ENCODE measurements at regions not wholly inside any gene's neighbourhood (a gene's known extent, or its start where the extent isn't known, plus 50 kb on each side); places are given as distances from the start of the nearest gene placed in this dataset.

DNA sequence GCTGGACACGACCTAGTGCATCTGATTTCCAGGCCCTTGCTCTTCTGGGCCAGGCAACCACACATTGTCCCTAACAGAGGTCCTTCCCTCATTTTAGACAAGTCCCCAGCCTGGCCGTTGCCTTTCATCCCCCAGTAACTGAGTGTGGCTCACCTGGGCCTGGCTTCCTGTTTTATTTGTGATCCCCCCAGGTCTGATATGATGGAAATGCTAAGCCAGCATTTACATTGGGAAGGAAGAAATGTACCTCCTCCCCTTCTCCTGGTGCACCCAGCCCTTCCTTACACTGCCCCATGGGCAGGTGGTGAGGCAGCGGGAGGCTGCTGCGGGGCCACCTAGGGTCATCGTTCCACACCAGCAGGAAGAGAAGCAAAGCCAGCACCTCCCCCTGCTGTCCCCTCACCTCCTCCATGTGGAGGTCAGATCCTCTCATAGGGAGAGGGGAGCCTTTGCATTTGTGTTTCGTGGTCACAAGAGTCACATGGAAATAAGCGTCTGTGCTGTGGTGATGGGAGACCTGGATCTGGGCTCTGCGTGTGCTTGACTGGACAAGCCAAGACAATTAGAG, 108.8 kb downstream of the GLRX3 start:
- no peak overlapping the region for H3K4me3 ChIP-seq
- ATAC-seq (replicated peaks in 6 of 8) = no peak
- WGBS, 10 experiments = 0 to 100% (median 37%) methylated on average over 1 to 5 of the region's 8 CpGs; no CpG with 5 or more reads in 1 of the 10 experiments
- no peak overlapping the region for H3K27ac ChIP-seq
- in situ Hi-C loops (cut with MboI; ENCODE audit: low pct_unique_long_range_greater_than_20kb in 2 of 9, low sequenced_read_pairs in 9 of 9, unreplicated experiment in 9 of 9) = no loop called here
- H3K4me1 ChIP-seq (replicated peaks in 1 of 2) = no peaks in the 10 kb centered on the region

DNA sequence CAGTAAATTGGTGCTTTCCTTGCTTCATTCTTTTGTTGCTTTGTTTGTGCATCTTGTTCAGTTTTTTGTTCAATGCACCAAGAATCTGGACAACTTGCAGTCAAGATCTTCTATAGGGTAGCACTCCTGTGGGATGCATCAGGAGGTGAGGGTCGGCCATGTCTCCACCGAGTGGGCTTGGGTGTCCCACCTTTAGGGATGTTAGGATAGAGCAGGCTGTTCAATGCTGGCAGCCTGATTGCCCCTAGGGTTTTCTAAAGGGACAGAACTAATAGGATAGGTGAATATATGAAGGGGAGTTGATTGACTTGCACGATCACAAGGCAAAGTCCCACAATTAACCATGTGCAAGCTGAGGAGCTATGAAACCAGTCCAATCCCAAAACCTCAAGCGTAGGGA, 109.9 kb downstream of the GLRX3 start:
- Histone ChIP-seq H3K4me3 (no peak overlapping the region), H3K4me1 (replicated peaks in 1 of 2) (no peaks in the 10 kb centered on the region), H3K27ac (no peak overlapping the region)
- no peak for ATAC-seq (replicated peaks in 6 of 8)
- in situ Hi-C loops (cut with MboI; ENCODE audit: low pct_unique_long_range_greater_than_20kb in 2 of 9, low sequenced_read_pairs in 9 of 9, unreplicated experiment in 9 of 9) = no loop called here
- WGBS, 10 experiments = 0 to 91% (median 40%) methylated on average over 1 to 3 of the region's 4 CpGs; no CpG with 5 or more reads in 2 of the 10 experiments

DNA sequence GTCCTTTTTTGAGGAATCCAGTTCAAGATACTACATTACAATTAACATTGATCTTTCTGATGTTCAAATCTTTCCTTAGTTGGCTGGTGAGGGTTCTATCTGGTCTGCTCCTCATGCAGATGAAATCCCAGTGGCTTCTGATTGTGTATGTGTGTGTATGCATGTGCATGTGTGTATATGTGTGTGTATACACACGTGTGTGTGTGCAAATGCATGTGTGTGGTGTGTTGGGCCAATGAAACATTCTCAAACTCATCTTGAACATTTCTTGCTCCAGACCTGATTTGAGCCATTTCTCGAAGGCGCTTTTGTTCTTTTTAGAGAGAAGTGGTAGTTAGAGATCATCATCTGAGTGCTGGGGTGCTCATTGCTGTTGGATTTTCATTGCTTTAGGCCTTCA, 113.9 kb downstream of the GLRX3 start:
- H3K4me1 ChIP-seq (replicated peaks in 1 of 2) = no peaks in the 10 kb centered on the region
- no peak for ATAC-seq (replicated peaks in 6 of 8)
- no peak overlapping the region for H3K4me3 ChIP-seq
- in situ Hi-C loops (cut with MboI; ENCODE audit: low pct_unique_long_range_greater_than_20kb in 2 of 9, low sequenced_read_pairs in 9 of 9, unreplicated experiment in 9 of 9) = no loop called here
- no peak overlapping the region for H3K27ac ChIP-seq
- WGBS, 10 experiments = 0 to 100% (median 20%) methylated on average over 1 to 3 of the region's 3 CpGs; no CpG with 5 or more reads in 3 of the 10 experiments

DNA sequence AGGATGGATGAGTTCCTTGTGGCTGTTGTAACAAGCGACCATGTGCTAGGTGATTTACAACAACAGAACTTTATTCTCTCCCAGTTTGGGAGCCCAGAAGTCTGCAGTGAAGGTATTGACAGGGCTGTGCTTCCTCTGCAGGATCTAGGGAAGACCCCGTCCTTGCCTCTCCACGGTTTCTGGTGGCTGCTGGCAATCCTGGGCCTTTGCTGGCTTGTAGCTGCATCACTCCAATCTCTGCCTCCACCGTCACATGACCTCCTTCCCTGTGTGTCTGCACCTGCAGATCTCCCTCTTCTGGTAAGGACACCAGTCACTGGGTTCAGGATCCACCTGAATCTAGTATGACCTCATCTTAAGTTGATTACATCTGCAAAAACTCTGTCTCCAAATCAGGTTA, 115.6 kb downstream of the GLRX3 start:
- in situ Hi-C loops (cut with MboI; ENCODE audit: low pct_unique_long_range_greater_than_20kb in 2 of 9, low sequenced_read_pairs in 9 of 9, unreplicated experiment in 9 of 9) = no loop called here

DNA sequence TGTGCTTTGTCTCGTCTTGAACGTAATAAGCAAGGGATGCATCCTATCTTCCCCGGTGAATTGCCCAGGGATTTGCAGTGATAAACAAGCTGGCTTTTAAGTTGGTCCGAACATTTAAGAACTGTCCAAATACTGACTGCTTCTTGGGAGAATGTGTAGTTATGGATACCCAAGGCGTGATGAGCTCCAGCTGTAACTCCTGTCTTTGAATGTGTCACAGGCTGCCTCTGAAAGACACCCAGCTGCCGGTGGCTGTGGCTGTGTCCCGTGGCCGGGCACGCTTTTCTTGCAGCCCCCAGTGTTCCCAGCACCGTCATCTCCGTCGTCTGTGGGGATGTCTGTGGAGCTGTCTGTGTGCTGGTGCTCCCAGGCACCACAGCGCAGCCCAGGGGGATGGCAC, 118.1 kb downstream of the GLRX3 start:
- in situ Hi-C loops (cut with MboI; ENCODE audit: low pct_unique_long_range_greater_than_20kb in 2 of 9, low sequenced_read_pairs in 9 of 9, unreplicated experiment in 9 of 9) = no loop called here
- WGBS, 10 experiments = 0 to 93% (median 57%) methylated on average over 2 to 9 of the region's 13 CpGs
- ATAC-seq (replicated peaks in 6 of 8) = no peak
- Histone ChIP-seq H3K4me3 (no peak overlapping the region), H3K4me1 (replicated peaks in 1 of 2) (no peaks in the 10 kb centered on the region), H3K27ac (no peak overlapping the region)

More for the DNA sequence above, 115.6 kb downstream of the GLRX3 start:
- H3K4me3 ChIP-seq = no peak overlapping the region
- H3K27ac ChIP-seq = no peak overlapping the region
- no peaks in the 10 kb centered on the region for H3K4me1 ChIP-seq (replicated peaks in 1 of 2)
- 4 to 77% (median 32%) methylated on average over 1 to 4 of the region's 4 CpGs; no CpG with 5 or more reads in 3 of the 10 experiments for WGBS, 10 experiments
- no peak for ATAC-seq (replicated peaks in 6 of 8)

DNA sequence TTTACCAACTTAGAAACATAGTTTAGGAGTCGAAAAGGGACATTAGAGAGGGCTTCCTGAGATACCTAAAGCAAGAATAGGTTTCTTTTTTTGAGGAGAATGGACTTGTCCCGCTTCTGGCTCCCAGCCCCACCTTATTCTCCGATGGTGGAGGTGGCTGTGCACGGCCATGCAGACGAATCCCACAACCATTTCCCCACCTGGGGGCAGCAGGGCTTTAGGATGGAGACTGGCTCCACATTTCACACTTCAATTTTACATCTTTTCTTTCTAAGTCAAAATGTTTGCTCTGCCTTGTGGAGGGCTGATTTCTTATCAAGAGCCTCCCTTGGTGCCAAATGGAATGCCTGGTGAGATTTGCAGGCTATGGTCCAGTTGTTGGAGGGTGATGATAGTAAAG, 118.5 kb downstream of the GLRX3 start:
- in situ Hi-C loops (cut with MboI; ENCODE audit: low pct_unique_long_range_greater_than_20kb in 2 of 9, low sequenced_read_pairs in 9 of 9, unreplicated experiment in 9 of 9) = no loop called here
- no peak for ATAC-seq (replicated peaks in 6 of 8)
- 0 to 57% (median 31%) methylated on average over 1 to 5 of the region's 5 CpGs; no CpG with 5 or more reads in 4 of the 10 experiments for WGBS, 10 experiments

DNA sequence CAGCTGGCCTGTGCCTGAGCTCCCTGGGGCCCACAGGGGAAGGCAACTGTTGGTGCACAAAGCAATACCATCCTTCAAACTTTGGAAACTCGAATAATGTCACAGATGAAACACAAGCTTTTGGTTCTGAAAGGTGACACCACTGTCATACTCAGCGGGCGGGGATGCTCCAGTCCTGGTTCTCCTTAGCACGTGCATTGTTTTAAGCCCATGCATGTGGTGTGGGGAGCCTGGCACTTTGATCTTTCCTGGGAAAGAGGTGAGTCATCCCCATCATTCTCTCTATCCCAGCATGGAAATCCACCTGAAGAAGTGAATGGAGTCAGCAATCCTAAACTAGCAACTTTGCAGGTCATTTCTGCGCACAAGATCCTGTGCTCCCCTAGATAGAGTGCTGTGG, 119.6 kb downstream of the GLRX3 start:
- Histone ChIP-seq H3K27ac (no peak overlapping the region), H3K4me3 (no peak overlapping the region), H3K4me1 (replicated peaks in 1 of 2) (no peaks in the 10 kb centered on the region)
- WGBS, 10 experiments = 20 to 81% (median 37%) methylated on average over 1 to 5 of the region's 5 CpGs; no CpG with 5 or more reads in 3 of the 10 experiments
- no peak for ATAC-seq (replicated peaks in 6 of 8)
- in situ Hi-C loops (cut with MboI; ENCODE audit: low pct_unique_long_range_greater_than_20kb in 2 of 9, low sequenced_read_pairs in 9 of 9, unreplicated experiment in 9 of 9) = no loop called here

More for the DNA sequence above, 118.5 kb downstream of the GLRX3 start:
- H3K4me1 ChIP-seq (replicated peaks in 1 of 2) = no peaks in the 10 kb centered on the region
- no peak overlapping the region for H3K27ac ChIP-seq
- no peak overlapping the region for H3K4me3 ChIP-seq

DNA sequence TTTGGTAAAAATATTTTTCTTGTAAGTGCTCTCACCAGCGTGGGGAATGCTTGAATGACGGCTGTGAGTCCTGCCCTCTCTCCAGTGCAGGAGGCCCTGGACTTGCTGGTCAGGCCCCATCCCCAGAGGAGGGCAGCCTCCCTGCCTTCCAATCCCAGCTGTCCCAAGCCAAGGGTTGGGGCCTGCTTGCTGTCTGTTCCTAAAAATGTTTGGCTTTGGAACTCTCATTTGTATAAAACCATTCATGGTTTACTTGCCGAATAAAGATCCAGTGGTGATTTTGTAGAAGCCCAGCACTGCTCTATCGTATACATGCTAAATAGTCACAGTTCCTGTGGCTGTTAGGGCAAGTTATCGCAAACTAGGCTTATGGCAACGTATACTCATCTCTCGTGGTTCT, 121.7 kb downstream of the GLRX3 start:
- no peak overlapping the region for H3K4me3 ChIP-seq
- in situ Hi-C loops (cut with MboI; ENCODE audit: low pct_unique_long_range_greater_than_20kb in 2 of 9, low sequenced_read_pairs in 9 of 9, unreplicated experiment in 9 of 9) = no loop called here
- H3K4me1 ChIP-seq (replicated peaks in 1 of 2) = no peaks in the 10 kb centered on the region
- no peak overlapping the region for H3K27ac ChIP-seq
- no peak for ATAC-seq (replicated peaks in 6 of 8)
- WGBS, 10 experiments = 0 to 92% (median 76%) methylated on average over 1 to 5 of the region's 7 CpGs; no CpG with 5 or more reads in 3 of the 10 experiments

DNA sequence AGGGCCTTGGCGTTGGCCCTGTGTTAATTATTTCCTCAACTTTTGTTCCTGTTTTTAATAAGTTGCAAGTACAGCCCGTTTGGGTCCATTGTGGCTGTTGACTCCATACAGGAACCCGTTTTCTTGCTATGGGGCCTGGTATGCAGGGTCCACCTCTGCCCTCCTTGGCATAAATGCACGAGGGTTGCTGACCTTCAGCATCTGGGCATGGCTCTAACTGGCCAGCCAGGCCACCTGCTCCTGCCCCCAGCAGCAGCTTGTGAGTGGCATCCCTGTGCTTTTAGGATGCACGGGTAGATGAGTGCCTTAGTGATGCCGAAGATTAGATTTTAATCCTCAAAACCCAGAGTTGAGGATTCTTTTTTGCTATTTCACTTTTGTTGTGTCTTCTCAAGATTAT, 123.2 kb downstream of the GLRX3 start:
- 6 to 92% (median 28%) methylated on average over 2 to 5 of the region's 6 CpGs; no CpG with 5 or more reads in 3 of the 10 experiments for WGBS, 10 experiments
- no peak overlapping the region for H3K27ac ChIP-seq
- H3K4me1 ChIP-seq (replicated peaks in 1 of 2) = no peaks in the 10 kb centered on the region
- in situ Hi-C loops (cut with MboI; ENCODE audit: low pct_unique_long_range_greater_than_20kb in 2 of 9, low sequenced_read_pairs in 9 of 9, unreplicated experiment in 9 of 9) = no loop called here
- no peak overlapping the region for H3K4me3 ChIP-seq
- no peak for ATAC-seq (replicated peaks in 6 of 8)

DNA sequence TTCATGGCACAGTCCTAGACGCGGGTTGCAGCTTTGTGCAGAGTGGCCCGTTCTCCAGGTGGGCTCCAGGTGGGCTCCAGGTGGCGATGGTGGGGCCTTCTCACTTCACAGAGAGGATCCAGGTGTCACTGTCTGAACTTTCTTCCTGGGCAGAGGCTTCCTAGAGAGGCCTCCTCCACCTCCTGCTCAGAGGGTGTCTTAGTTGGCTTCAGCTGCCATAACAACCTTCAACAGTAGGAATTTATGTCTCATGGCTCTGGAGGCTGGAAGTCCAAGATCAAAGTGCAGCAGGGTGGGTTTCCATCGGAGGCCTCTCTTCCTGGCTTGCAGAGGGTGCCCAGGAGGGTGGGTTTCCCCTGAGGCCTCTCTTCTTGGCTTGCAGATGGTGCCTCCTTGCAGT, 125.1 kb downstream of the GLRX3 start:
- no peak overlapping the region for H3K27ac ChIP-seq
- ATAC-seq (replicated peaks in 6 of 8) = no peak
- WGBS, 10 experiments = 0 to 80% (median 43%) methylated on average over 2 to 4 of the region's 5 CpGs; no CpG with 5 or more reads in 5 of the 10 experiments
- no peaks in the 10 kb centered on the region for H3K4me1 ChIP-seq (replicated peaks in 1 of 2)
- in situ Hi-C loops (cut with MboI; ENCODE audit: low pct_unique_long_range_greater_than_20kb in 2 of 9, low sequenced_read_pairs in 9 of 9, unreplicated experiment in 9 of 9) = no loop called here
- no peak overlapping the region for H3K4me3 ChIP-seq

DNA sequence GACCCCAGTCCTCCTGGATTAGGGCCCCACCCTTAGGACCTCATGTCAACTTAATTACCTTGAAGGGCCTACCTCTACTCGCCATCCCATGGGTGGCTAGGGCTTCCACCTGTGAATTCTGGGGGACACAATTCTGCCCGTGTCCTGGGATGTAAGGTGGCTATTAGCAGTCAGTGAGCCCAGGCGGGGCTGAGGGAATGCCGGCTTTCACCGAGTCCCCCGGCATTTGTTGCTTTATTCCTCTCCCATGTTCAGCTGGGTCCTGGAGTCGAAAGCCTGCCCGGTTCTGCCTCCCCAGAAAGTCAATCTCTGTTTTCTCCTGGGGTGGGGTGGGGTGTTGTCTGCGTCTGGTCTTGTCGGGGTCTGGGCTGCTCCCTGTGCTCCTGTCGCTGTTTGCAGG, 125.6 kb downstream of the GLRX3 start:
- no peak overlapping the region for H3K4me3 ChIP-seq
- in situ Hi-C loops (cut with MboI; ENCODE audit: low pct_unique_long_range_greater_than_20kb in 2 of 9, low sequenced_read_pairs in 9 of 9, unreplicated experiment in 9 of 9) = no loop called here
- no peak overlapping the region for H3K27ac ChIP-seq
- ATAC-seq (replicated peaks in 6 of 8) = no peak
- H3K4me1 ChIP-seq (replicated peaks in 1 of 2) = no peaks in the 10 kb centered on the region
- WGBS, 10 experiments = 20 to 86% (median 58%) methylated on average over 2 to 4 of the region's 11 CpGs; no CpG with 5 or more reads in 6 of the 10 experiments

DNA sequence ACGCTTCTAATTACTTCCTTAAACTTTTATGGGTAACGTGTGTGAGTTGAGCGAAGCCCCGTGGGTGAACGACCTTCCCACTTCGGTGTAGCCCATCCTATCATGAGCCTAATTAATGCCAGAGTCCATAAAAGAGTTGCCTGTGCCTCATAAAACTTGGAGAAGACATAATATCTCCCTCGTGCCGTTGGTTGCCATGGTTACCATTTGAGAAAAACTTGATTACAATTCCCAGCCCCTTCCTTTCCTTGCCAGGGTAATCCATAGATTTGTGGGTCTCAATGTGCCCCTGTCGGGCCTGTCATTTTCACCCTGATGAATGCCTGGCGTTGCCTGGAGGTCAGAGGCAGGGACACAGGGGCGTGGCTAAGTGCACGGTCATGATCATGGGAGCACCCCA, 127.1 kb downstream of the GLRX3 start:
- in situ Hi-C loops (cut with MboI; ENCODE audit: low pct_unique_long_range_greater_than_20kb in 2 of 9, low sequenced_read_pairs in 9 of 9, unreplicated experiment in 9 of 9) = no loop called here
- Histone ChIP-seq H3K4me3 (no peak overlapping the region), H3K4me1 (replicated peaks in 1 of 2) (no peaks in the 10 kb centered on the region), H3K27ac (no peak overlapping the region)
- WGBS, 10 experiments = 0 to 55% (median 24%) methylated on average over 1 to 10 of the region's 12 CpGs; no CpG with 5 or more reads in 2 of the 10 experiments
- no peak for ATAC-seq (replicated peaks in 6 of 8)

DNA sequence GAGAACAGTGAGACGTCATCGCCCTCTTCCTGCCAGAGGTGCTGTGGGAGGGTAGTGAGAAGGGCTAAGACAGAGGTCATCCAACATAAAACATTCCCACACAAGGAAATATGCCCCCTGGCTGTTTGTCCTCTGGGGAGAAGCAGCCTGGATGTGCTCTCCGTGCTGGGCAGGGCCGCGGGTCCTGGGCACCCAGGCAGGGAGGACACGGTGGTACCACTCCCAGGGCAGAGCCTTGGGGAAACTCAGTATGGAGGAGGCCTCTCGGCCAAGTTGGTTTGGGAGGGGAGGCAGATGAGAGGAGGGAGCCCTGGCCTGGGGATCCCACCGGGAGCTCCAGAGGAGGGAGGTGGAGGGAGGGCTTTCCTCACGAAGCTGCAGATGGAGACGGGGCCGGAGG, 129.4 kb downstream of the GLRX3 start:
- Histone ChIP-seq H3K27ac (no peak overlapping the region), H3K4me1 (replicated peaks in 1 of 2) (no peaks in the 10 kb centered on the region), H3K4me3 (no peak overlapping the region)
- no peak for ATAC-seq (replicated peaks in 6 of 8)
- WGBS, 10 experiments = 80 to 100% methylated on average over 1 to 2 of the region's 11 CpGs; no CpG with 5 or more reads in 8 of the 10 experiments
- in situ Hi-C loops (cut with MboI; ENCODE audit: low pct_unique_long_range_greater_than_20kb in 2 of 9, low sequenced_read_pairs in 9 of 9, unreplicated experiment in 9 of 9) = no loop called here

DNA sequence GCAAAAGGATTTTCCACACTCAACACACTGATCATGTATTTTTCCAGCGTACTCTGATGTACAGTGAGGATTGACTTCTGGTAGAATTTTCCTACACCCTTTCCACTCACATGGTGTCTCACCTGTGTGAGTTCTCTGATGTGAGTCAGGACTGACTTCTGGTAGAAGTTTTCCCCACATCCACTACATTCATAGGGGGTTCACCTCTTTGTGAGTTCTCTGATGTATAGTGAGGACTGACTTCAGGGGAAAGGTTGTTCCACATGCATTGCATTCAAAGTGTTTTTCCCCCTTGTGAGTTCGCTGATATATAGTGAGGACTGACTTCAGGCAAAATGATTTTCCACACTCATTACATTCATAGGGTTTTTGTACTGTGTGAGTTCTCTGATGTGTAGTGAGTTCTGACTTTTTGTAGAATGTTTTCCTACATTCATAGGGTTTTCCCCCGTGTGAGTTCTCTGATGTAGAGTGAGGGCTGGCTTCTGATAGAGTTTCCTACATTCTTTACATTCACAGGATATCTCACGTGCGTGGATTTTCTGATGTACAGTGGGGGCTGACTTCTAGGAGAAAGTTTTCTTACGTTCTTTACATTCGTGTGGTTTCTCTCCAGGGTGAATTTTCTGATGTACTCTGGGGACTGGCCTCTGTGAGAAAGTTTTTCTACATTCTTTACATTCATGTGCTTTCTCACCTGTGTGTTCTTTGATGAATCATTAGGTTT, 146.5 kb downstream of the GLRX3 start:
- in situ Hi-C loops (cut with MboI; ENCODE audit: low pct_unique_long_range_greater_than_20kb in 2 of 9, low sequenced_read_pairs in 9 of 9, unreplicated experiment in 9 of 9) = no loop called here
- Histone ChIP-seq H3K4me1 (replicated peaks in 1 of 2) (no peaks in the 10 kb centered on the region), H3K27ac (no peak overlapping the region), H3K4me3 (no peak overlapping the region)
- 18 to 52% (median 36%) methylated on average over 2 to 7 of the region's 7 CpGs; no CpG with 5 or more reads in 2 of the 10 experiments for WGBS, 10 experiments
- no peak for ATAC-seq (replicated peaks in 6 of 8)
